Lower leg skin (tissue), 4 donors: ENCODE measurements at regions not wholly inside any gene's neighbourhood (a gene's known extent, or its start where the extent isn't known, plus 50 kb on each side); places are given as distances from the start of the nearest gene placed in this dataset.
A peak's percentile ranks its signal among the peaks of the same experiment; 100 is the strongest.

Experiments
- DNase-seq, 2 donors: peaks; one replicate each; pipeline ENCODE4 v3.0.0-alpha.2; 2019; ENCODE audit warnings: low spot score in 2 of 2
- H3K4me3 ChIP-seq: fragments of 200-600 bp; sonication (generic); 2 replicates; pipeline ENCODE4 v1.5.1; 2017; ENCODE audit warnings: mild to moderate bottlenecking, low read depth; ENCODE audit not compliant: poor library complexity, severe bottlenecking
- POLR2A ChIP-seq, 2 donors: fragments of 450-650 bp; IDR thresholded peaks; one replicate each; pipeline ENCODE4 v1.6.1; 2016 to 2017; ENCODE audit warnings: antibody characterized with exemption in 2 of 2, mild to moderate bottlenecking in 1 of 2, moderate library complexity in 1 of 2
- WGBS, 2 donors: methylation state at CpG; one replicate each; pipeline ENCODE4 v1.1.5; 2018; 5-methylcytosine and 5-hydroxymethylcytosine counted together
- intact Hi-C: fragments of 100-400 bp; cut with DNase I; formaldehyde crosslinking; loops from one replicate; pipeline ENCODE4 v1.15.0; 2023; ENCODE audit warnings: low total_unique reads
- TF ChIP-seq, protein P1 (sequence below), 3 donors: fragments of 450-650 bp; IDR thresholded peaks; one replicate each; pipeline ENCODE4 v1.5.1; 2016; ENCODE audit warnings: antibody characterized with exemption in 3 of 3, mild to moderate bottlenecking in 3 of 3, moderate library complexity in 2 of 3

- intact Hi-C loops = no loop called here
- DNase-seq = no peak
- TF ChIP-seq POLR2A (IDR thresholded peaks at IDR 0.05) = no peak
- TF ChIP-seq, protein P1, sequence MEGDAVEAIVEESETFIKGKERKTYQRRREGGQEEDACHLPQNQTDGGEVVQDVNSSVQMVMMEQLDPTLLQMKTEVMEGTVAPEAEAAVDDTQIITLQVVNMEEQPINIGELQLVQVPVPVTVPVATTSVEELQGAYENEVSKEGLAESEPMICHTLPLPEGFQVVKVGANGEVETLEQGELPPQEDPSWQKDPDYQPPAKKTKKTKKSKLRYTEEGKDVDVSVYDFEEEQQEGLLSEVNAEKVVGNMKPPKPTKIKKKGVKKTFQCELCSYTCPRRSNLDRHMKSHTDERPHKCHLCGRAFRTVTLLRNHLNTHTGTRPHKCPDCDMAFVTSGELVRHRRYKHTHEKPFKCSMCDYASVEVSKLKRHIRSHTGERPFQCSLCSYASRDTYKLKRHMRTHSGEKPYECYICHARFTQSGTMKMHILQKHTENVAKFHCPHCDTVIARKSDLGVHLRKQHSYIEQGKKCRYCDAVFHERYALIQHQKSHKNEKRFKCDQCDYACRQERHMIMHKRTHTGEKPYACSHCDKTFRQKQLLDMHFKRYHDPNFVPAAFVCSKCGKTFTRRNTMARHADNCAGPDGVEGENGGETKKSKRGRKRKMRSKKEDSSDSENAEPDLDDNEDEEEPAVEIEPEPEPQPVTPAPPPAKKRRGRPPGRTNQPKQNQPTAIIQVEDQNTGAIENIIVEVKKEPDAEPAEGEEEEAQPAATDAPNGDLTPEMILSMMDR (IDR thresholded peaks at IDR 0.05) = no peak
- WGBS, 2 donors = 75 to 89% methylated on average over 5 of the region's 5 CpGs
- no peak overlapping the region for H3K4me3 ChIP-seq
These were observed 80.6 kb downstream of the ATXN3L start for GRCh38 chrX:13239272-13239671.

- WGBS, 2 donors = 83 to 86% methylated on average over 1 of the region's 1 CpG
- TF ChIP-seq, protein P1 (IDR thresholded peaks at IDR 0.05) = no peak
- no peak for TF ChIP-seq POLR2A (IDR thresholded peaks at IDR 0.05)
- DNase-seq = no peak
- H3K4me3 ChIP-seq = no peak overlapping the region
- intact Hi-C loops = no loop called here
These were observed 83.9 kb downstream of the ATXN3L start for GRCh38 chrX:13235930-13236329.

GRCh38 chrX:13232484-13232883 is 87.4 kb downstream of the ATXN3L start:
- intact Hi-C loops = no loop called here
- no peak for DNase-seq
- no peak for TF ChIP-seq POLR2A (IDR thresholded peaks at IDR 0.05)
- TF ChIP-seq, protein P1 (IDR thresholded peaks at IDR 0.05) = no peak
- no peak overlapping the region for H3K4me3 ChIP-seq

- no peak overlapping the region for H3K4me3 ChIP-seq
- TF ChIP-seq, protein P1 (IDR thresholded peaks at IDR 0.05) = no peak
- no peak for TF ChIP-seq POLR2A (IDR thresholded peaks at IDR 0.05)
- intact Hi-C loops = no loop called here
- DNase-seq = no peak
These were observed 93.6 kb downstream of the ATXN3L start for GRCh38 chrX:13226214-13226613.

DNA sequence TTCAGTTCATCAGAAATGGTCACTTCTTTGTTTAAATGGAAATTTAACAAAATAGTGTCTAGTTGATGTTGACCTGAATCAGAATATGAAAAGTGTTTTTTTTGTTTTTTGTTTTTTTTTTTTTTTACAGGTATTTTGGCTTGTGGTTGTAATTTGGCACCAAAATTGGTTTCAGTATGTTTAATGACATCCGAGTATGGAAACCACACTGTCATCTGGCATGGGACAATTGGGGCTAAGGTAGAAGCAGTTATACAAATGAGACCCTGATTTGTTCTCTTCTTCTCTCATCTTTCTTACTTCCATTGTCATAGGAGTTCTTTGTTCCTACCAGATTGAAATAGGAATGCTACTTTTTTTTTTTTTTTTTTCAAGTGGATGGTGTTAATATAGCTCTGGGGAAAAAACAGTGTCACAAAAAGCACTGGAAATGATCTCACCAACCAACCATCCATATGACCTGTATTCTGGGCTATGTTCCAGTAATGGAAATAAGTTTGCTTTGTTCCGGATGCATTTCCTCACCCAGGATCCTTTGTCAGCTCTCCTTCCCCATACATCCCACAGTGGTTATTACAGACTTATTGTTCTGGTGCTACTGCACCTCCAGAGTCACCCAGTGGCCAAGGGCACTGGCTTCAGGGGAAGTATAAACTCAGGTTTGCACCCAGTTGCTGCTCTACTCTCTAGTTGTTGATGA is 95.8 kb downstream of the ATXN3L start:
- DNase-seq = peak in 1 of 2 donors; percentile 15
- intact Hi-C loops = no loop called here
- TF ChIP-seq POLR2A (IDR thresholded peaks at IDR 0.05) = no peak
- TF ChIP-seq, protein P1 (IDR thresholded peaks at IDR 0.05) = no peak
- WGBS, 2 donors = 26 to 50% methylated on average over 2 of the region's 2 CpGs
- H3K4me3 ChIP-seq = no peak overlapping the region

- no peak for TF ChIP-seq POLR2A (IDR thresholded peaks at IDR 0.05)
- TF ChIP-seq, protein P1 (IDR thresholded peaks at IDR 0.05) = no peak
- intact Hi-C loops = no loop called here
- no peak overlapping the region for H3K4me3 ChIP-seq
- no peak for DNase-seq
- 39 to 69% methylated on average over 3 to 4 of the region's 4 CpGs for WGBS, 2 donors
These were observed 98.9 kb downstream of the ATXN3L start for GRCh38 chrX:13220916-13221315.
